SK-N-SH (cell line): ENCODE measurements at regions not wholly inside any gene's neighbourhood (a gene's known extent, or its start where the extent isn't known, plus 50 kb on each side); places are given as distances from the start of the nearest gene placed in this dataset.

Source experiments
- CTCF ChIA-PET: fragments of 300-600, 350-600 bp; formaldehyde crosslinking; extraction: SDS; loops from one replicate; lab custom pipeline; 2021; lab: Yijun Ruan, JAX
- POLR2A ChIA-PET: fragments of 350-600 bp; sonication (Branson Sonifier 250); formaldehyde crosslinking; extraction: SDS; loops from one replicate; lab custom pipeline; 2020; ENCODE audit warnings: antibody characterized with exemption, inconsistent platforms; lab: Yijun Ruan, JAX
- DNase-seq: peaks from one replicate; pipeline ENCODE4 v3.0.0; 2012
- H2AFZ ChIP-seq: fragments of 200-600 bp; sonication (generic); 2 replicates; pipeline ENCODE4 v1.8.1; 2016; ENCODE audit warnings: antibody characterized with exemption, mild to moderate bottlenecking, low read depth
- H3F3A ChIP-seq: fragments of 200-600 bp; sonication (generic); replicated peaks from 2 replicates; pipeline ENCODE3; 2016; ENCODE audit warnings: antibody characterized with exemption, mild to moderate bottlenecking; ENCODE audit not compliant: insufficient read depth
- H3K27ac ChIP-seq, 2 experiments: fragments of 200-500 bp in 1 of 2; fragments of 200-600 bp in 1 of 2; sonication (Bioruptor generic) in 1 of 2; sonication (generic), shearing (Covaris generic) in 1 of 2; 2 replicates each; pipeline versions ENCODE4 v1.5.1 to v1.6.1; 2014 to 2016; ENCODE audit warnings: low read depth in 2 of 2, inconsistent platforms in 1 of 2, low read length in 1 of 2, mild to moderate bottlenecking in 1 of 2, mixed read lengths in 1 of 2
- H3K27me3 ChIP-seq: fragments of 200-600 bp; sonication (generic), shearing (Covaris generic); 2 replicates; pipeline ENCODE4 v1.6.1; 2016; ENCODE audit warnings: mixed run types; ENCODE audit not compliant: insufficient read depth
- H3K36me3 ChIP-seq, 2 experiments: fragments of 200-500 bp in 1 of 2; fragments of 200-600 bp in 1 of 2; sonication (Bioruptor generic) in 1 of 2; sonication (generic) in 1 of 2; replicated peaks in 1 of 2; 2 replicates each; pipeline versions ENCODE3 to v1.5.1; 2014 to 2016; ENCODE audit warnings: low read length in 1 of 2, mild to moderate bottlenecking in 1 of 2; ENCODE audit not compliant: insufficient read depth in 2 of 2, control insufficient read depth in 1 of 2
- H3K4me1 ChIP-seq, 2 experiments: fragments of 200-500 bp in 1 of 2; fragments of 200-600 bp in 1 of 2; sonication (Bioruptor generic) in 1 of 2; sonication (generic), shearing (Covaris generic) in 1 of 2; 2 replicates each; pipeline versions ENCODE4 v1.5.1 to v1.6.1; 2014 to 2016; ENCODE audit warnings: low read depth in 1 of 2, low read length in 1 of 2, mixed run types in 1 of 2; ENCODE audit not compliant: insufficient read depth in 2 of 2, control insufficient read depth in 1 of 2
- H3K4me2 ChIP-seq: fragments of 200-600 bp; sonication (generic), shearing (Covaris generic); 2 replicates; pipeline ENCODE4 v1.6.1; 2017; ENCODE audit warnings: mixed run types
- H3K4me3 ChIP-seq, 2 experiments: fragments of 200-500 bp in 1 of 2; fragments of 200-600 bp in 1 of 2; sonication (Bioruptor generic) in 1 of 2; sonication (generic), shearing (Covaris generic) in 1 of 2; 2 replicates each; pipeline versions ENCODE4 v1.5.1 to v1.8.1; 2014 to 2016; ENCODE audit warnings: low read depth in 2 of 2, inconsistent platforms in 1 of 2, low read length in 1 of 2, mild to moderate bottlenecking in 1 of 2, mixed read lengths in 1 of 2, moderate library complexity in 1 of 2
- H3K79me2 ChIP-seq: fragments of 200-600 bp; sonication (generic); 2 replicates; pipeline ENCODE4 v1.8.1; 2017; ENCODE audit warnings: mild to moderate bottlenecking; ENCODE audit not compliant: insufficient read depth
- H3K9ac ChIP-seq: fragments of 200-600 bp; sonication (generic); 2 replicates; pipeline ENCODE4 v1.6.1; 2017; ENCODE audit warnings: mixed run types
- H3K9me2 ChIP-seq: fragments of 200-600 bp; sonication (generic); 2 replicates; pipeline ENCODE4 v1.6.1; 2017; ENCODE audit warnings: mixed run types
- H3K9me3 ChIP-seq: fragments of 200-600 bp; sonication (generic); 2 replicates; pipeline ENCODE4 v1.6.1; 2017; ENCODE audit warnings: mixed run types, mild to moderate bottlenecking, moderate library complexity
- H4K20me1 ChIP-seq: fragments of 200-600 bp; sonication (generic); 2 replicates; pipeline ENCODE4 v1.6.1; 2017; ENCODE audit warnings: mild to moderate bottlenecking, mixed run types; ENCODE audit not compliant: insufficient read depth
- CHD2 ChIP-seq: fragments of 150-350 bp; IDR thresholded peaks from 2 replicates; pipeline ENCODE4 v1.6.1; 2018; ENCODE audit warnings: low read length; ENCODE audit not compliant: partially characterized antibody
- CTCF ChIP-seq: fragments of 200-600 bp; sonication (generic); IDR thresholded peaks from 2 replicates; pipeline ENCODE4 v1.6.1; 2017; ENCODE audit warnings: antibody characterized with exemption, mild to moderate bottlenecking, moderate library complexity
- MAX ChIP-seq: IDR thresholded peaks from 2 replicates; pipeline ENCODE4 v1.4.0; 2012; ENCODE audit warnings: low read depth
- NRF1 ChIP-seq: IDR thresholded peaks from 2 replicates; pipeline ENCODE4 v1.6.1; 2012; ENCODE audit warnings: low read depth, mild to moderate bottlenecking, low read length
- POLR2AphosphoS5 ChIP-seq: IDR thresholded peaks from 2 replicates; pipeline ENCODE4 v1.6.1; 2012; ENCODE audit warnings: low read depth, low read length
- RAD21 ChIP-seq: IDR thresholded peaks from 2 replicates; pipeline ENCODE4 v1.6.1; 2012; ENCODE audit warnings: mild to moderate bottlenecking, low read length
- RCOR1 ChIP-seq: fragments of 150-350 bp; IDR thresholded peaks from 2 replicates; pipeline ENCODE4 v1.6.1; 2017; ENCODE audit warnings: antibody characterized with exemption, low read length
- SIN3A ChIP-seq: IDR thresholded peaks from 2 replicates; pipeline ENCODE4 v1.6.1; 2012; ENCODE audit warnings: low read depth, mild to moderate bottlenecking, low read length, moderate library complexity, borderline replicate concordance
- SMC3 ChIP-seq: IDR thresholded peaks from 2 replicates; pipeline ENCODE4 v1.6.1; 2012; ENCODE audit warnings: low read depth, low read length, improper control_type of control experiment
- TAF1 ChIP-seq: IDR thresholded peaks from 2 replicates; pipeline ENCODE4 v1.6.1; 2012; ENCODE audit warnings: low read depth, mild to moderate bottlenecking, low read length, moderate library complexity, borderline replicate concordance
- TCF12 ChIP-seq: IDR thresholded peaks from 2 replicates; pipeline ENCODE4 v1.4.0; 2012
- WGBS: methylation state at CpG from one replicate; pipeline ENCODE4 v1.1.6; 2017; ENCODE audit warnings: low lambda C conversion rate; 5-methylcytosine and 5-hydroxymethylcytosine counted together
- TF ChIP-seq, protein P1 (sequence below): IDR thresholded peaks from 2 replicates; pipeline ENCODE4 v1.6.1; 2012; ENCODE audit warnings: mild to moderate bottlenecking, low read depth, low read length, moderate library complexity

DNA sequence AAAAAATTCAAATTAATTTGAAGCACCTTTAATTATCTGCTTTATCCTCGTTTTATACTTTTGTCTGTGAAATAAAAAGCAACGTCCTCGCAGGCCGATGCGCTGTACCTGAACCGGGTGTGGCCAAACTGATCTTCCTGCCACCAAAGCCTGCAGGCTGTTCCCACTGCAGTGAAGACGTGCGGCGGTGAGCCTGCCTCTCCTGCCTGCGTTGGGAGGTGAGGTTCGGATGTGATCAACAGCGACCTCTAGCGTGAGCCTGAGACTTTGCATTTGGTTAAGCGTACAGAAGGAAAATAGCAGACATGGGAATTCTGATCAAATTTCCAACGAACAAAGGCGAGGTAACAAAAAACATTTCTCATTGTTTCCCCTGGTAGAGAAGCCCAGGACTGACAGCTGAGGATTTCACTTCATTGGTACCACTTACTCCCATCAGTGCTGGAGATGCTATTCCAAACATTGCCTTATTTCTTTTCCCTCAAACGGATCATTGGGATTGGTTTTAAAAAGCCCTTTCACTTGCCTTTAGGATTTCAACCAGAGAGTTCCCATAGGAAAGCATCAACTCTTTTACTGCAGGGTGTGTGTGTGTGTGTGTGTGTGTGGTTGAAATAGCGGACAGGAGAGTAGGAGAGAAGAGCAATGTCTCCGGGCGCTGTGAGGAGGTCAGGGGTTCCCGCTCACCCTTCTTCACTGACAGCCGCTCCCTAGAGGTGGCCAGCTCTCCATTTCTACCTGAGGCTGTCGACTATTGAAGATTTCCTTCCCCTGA lies 56.6 kb upstream of the CCN6 start:
- POLR2A ChIA-PET, result no interaction called here

DNA sequence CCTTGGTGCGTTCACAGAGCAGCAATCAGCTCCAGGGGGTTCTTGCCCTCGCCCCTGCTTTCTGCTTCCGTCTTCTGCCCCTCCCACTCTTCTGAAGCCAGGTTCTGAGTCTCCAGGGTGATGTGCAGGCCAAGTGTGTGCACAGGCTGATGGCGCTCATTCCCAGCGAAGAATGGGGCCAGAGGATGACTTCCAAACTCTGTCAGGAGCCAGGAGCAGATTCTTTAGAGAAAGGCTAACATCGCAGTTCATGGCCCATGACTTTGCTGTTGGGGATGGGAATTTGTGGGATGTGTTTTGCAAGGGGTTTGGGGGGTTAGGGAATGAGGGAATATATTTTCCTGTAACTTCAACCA lies 56.1 kb upstream of the CCN6 start:
- no peak for DNase-seq
- no peaks in the 10 kb centered on the region for H3K79me2 ChIP-seq
- H3K27ac ChIP-seq, result no peak overlapping the region
- no peak overlapping the region for H3K4me2 ChIP-seq
- H4K20me1 ChIP-seq, result no peaks in the 10 kb centered on the region
- H3K27me3 ChIP-seq, result no peaks in the 10 kb centered on the region
- no peaks in the 10 kb centered on the region for H3K36me3 ChIP-seq
- no peak overlapping the region for H3K4me3 ChIP-seq
- CTCF ChIA-PET, result interaction anchor here (0.7 to 3.4 kb wide), 18 partner anchors 10 to 321 kb away, joined by 3 to 37 read pairs (median 6); no protein-coding TSS in a partner anchor
- H3F3A ChIP-seq, result no peaks in the 10 kb centered on the region
- H3K4me1 ChIP-seq, result peaks cover 4 to 9% of the 10 kb centered on the region in 2 experiments; a peak in 1 of 4 replicates
- POLR2A ChIA-PET, result no interaction called here
- no peak overlapping the region for H3K9ac ChIP-seq
- no peak overlapping the region for H2AFZ ChIP-seq
- H3K9me3 ChIP-seq, result no peaks in the 10 kb centered on the region
- H3K9me2 ChIP-seq, result no peaks in the 10 kb centered on the region
- WGBS, result 73% methylated on average over 6 of the region's 6 CpGs
- no peak for TF ChIP-seq TAF1
- no peak for TF ChIP-seq SIN3A
- TF ChIP-seq, protein P1, sequence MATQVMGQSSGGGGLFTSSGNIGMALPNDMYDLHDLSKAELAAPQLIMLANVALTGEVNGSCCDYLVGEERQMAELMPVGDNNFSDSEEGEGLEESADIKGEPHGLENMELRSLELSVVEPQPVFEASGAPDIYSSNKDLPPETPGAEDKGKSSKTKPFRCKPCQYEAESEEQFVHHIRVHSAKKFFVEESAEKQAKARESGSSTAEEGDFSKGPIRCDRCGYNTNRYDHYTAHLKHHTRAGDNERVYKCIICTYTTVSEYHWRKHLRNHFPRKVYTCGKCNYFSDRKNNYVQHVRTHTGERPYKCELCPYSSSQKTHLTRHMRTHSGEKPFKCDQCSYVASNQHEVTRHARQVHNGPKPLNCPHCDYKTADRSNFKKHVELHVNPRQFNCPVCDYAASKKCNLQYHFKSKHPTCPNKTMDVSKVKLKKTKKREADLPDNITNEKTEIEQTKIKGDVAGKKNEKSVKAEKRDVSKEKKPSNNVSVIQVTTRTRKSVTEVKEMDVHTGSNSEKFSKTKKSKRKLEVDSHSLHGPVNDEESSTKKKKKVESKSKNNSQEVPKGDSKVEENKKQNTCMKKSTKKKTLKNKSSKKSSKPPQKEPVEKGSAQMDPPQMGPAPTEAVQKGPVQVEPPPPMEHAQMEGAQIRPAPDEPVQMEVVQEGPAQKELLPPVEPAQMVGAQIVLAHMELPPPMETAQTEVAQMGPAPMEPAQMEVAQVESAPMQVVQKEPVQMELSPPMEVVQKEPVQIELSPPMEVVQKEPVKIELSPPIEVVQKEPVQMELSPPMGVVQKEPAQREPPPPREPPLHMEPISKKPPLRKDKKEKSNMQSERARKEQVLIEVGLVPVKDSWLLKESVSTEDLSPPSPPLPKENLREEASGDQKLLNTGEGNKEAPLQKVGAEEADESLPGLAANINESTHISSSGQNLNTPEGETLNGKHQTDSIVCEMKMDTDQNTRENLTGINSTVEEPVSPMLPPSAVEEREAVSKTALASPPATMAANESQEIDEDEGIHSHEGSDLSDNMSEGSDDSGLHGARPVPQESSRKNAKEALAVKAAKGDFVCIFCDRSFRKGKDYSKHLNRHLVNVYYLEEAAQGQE, result no peak
- TF ChIP-seq, all 33 proteins: peak for 0

More for the DNA sequence above, 56.6 kb upstream of the CCN6 start:
- Histone ChIP-seq H2AFZ (peak overlapping the region; percentile 39), H3K4me3 (peak overlapping the region in 1 of 2 experiments; percentile 40; a peak in 1 of 4 replicates), H3K4me1 (peaks cover 4 to 12% of the 10 kb centered on the region in 2 experiments; a peak in 1 of 4 replicates), H3K4me2 (peak overlapping the region; percentile 14; the same call in 1 of the 2 replicates), H3K79me2 (no peaks in the 10 kb centered on the region), H3F3A (no peaks in the 10 kb centered on the region), H3K36me3 (no peaks in the 10 kb centered on the region), H3K9me3 (no peaks in the 10 kb centered on the region), H3K27ac (no peak overlapping the region), H3K27me3 (no peaks in the 10 kb centered on the region), H3K9ac (no peak overlapping the region), H3K9me2 (no peaks in the 10 kb centered on the region), H4K20me1 (no peaks in the 10 kb centered on the region)
- WGBS, result 24% methylated on average over 22 of the region's 23 CpGs
- CTCF ChIA-PET, result interaction anchor here (0.7 to 3.4 kb wide), 26 partner anchors 10 to 323 kb away, joined by 3 to 37 read pairs (median 4); partner anchors contain the start of gene FYN
- DNase-seq, result peak; percentile 76
- TF ChIP-seq MAX (0 out of 2 replicates have a peak, but pooled peaks have one; percentile 12), RAD21 (peak; percentile 99), TCF12 (no peak), POLR2AphosphoS5 (no peak), NRF1 (0 out of 2 replicates have a peak, but pooled peaks have one; percentile 5), CTCF (peak; percentile 90), RCOR1 (0 out of 2 replicates have a peak, but pooled peaks have one; percentile 44), CHD2 (peak; percentile 60), SMC3 (peak; percentile 99)
